ENCODE measurements at regions not wholly inside any gene's neighbourhood (a gene's known extent, or its start where the extent isn't known, plus 50 kb on each side); places are given as distances from the start of the nearest gene placed in this dataset.

DNA sequence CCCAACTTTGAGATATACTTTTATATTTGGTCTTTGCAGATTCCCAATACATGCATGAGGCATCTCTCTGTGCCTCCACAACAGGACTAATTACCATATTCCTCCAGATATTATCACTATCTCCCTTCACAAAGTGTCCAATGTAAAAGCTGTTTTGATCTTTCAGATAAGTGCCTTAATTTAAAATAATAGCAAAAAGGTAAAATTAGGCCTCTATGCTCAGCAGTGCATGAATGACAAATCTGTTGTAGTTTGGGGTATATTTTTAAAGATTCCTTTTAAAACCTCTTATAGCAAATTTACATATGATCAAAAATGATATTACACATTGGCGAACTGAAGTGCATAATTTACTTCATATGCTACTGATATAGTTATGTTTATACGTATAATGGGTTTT is 369.2 kb upstream of the CCNH start (continued):
- TF ChIP-seq, protein P1, sequence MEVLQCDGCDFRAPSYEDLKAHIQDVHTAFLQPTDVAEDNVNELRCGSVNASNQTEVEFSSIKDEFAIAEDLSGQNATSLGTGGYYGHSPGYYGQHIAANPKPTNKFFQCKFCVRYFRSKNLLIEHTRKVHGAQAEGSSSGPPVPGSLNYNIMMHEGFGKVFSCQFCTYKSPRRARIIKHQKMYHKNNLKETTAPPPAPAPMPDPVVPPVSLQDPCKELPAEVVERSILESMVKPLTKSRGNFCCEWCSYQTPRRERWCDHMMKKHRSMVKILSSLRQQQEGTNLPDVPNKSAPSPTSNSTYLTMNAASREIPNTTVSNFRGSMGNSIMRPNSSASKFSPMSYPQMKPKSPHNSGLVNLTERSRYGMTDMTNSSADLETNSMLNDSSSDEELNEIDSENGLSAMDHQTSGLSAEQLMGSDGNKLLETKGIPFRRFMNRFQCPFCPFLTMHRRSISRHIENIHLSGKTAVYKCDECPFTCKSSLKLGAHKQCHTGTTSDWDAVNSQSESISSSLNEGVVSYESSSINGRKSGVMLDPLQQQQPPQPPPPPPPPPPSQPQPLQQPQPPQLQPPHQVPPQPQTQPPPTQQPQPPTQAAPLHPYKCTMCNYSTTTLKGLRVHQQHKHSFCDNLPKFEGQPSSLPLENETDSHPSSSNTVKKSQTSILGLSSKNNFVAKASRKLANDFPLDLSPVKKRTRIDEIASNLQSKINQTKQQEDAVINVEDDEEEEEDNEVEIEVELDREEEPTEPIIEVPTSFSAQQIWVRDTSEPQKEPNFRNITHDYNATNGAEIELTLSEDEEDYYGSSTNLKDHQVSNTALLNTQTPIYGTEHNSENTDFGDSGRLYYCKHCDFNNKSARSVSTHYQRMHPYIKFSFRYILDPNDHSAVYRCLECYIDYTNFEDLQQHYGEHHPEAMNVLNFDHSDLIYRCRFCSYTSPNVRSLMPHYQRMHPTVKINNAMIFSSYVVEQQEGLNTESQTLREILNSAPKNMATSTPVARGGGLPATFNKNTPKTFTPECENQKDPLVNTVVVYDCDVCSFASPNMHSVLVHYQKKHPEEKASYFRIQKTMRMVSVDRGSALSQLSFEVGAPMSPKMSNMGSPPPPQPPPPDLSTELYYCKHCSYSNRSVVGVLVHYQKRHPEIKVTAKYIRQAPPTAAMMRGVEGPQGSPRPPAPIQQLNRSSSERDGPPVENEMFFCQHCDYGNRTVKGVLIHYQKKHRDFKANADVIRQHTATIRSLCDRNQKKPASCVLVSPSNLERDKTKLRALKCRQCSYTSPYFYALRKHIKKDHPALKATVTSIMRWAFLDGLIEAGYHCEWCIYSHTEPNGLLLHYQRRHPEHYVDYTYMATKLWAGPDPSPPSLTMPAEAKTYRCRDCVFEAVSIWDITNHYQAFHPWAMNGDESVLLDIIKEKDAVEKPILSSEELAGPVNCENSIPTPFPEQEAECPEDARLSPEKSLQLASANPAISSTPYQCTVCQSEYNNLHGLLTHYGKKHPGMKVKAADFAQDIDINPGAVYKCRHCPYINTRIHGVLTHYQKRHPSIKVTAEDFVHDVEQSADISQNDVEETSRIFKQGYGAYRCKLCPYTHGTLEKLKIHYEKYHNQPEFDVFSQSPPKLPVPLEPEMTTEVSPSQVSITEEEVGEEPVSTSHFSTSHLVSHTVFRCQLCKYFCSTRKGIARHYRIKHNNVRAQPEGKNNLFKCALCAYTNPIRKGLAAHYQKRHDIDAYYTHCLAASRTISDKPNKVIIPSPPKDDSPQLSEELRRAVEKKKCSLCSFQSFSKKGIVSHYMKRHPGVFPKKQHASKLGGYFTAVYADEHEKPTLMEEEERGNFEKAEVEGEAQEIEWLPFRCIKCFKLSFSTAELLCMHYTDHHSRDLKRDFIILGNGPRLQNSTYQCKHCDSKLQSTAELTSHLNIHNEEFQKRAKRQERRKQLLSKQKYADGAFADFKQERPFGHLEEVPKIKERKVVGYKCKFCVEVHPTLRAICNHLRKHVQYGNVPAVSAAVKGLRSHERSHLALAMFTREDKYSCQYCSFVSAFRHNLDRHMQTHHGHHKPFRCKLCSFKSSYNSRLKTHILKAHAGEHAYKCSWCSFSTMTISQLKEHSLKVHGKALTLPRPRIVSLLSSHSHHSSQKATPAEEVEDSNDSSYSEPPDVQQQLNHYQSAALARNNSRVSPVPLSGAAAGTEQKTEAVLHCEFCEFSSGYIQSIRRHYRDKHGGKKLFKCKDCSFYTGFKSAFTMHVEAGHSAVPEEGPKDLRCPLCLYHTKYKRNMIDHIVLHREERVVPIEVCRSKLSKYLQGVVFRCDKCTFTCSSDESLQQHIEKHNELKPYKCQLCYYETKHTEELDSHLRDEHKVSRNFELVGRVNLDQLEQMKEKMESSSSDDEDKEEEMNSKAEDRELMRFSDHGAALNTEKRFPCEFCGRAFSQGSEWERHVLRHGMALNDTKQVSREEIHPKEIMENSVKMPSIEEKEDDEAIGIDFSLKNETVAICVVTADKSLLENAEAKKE (CRISPR knock-in tag; IDR thresholded peaks at IDR 0.05), result no peak
- TF ChIP-seq JUNB (IDR thresholded peaks at IDR 0.05; ENCODE audit: unreplicated experiment) (no peak), NANOG (IDR thresholded peaks at IDR 0.05; ENCODE audit: borderline replicate concordance) (no peak), CTCF (conservative IDR thresholded peaks at IDR 0.05; ENCODE audit: low read depth in 2 of 2) (no peak), CREB1 (CRISPR knock-in tag; IDR thresholded peaks at IDR 0.05; ENCODE audit: low read depth) (no peak)
- TF ChIP-seq, protein P2, sequence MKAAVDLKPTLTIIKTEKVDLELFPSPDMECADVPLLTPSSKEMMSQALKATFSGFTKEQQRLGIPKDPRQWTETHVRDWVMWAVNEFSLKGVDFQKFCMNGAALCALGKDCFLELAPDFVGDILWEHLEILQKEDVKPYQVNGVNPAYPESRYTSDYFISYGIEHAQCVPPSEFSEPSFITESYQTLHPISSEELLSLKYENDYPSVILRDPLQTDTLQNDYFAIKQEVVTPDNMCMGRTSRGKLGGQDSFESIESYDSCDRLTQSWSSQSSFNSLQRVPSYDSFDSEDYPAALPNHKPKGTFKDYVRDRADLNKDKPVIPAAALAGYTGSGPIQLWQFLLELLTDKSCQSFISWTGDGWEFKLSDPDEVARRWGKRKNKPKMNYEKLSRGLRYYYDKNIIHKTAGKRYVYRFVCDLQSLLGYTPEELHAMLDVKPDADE (IDR thresholded peaks at IDR 0.05), result no peak

Measured in GM23338 (cell line).